HG02678 (cell line): ENCODE measurements at regions not wholly inside any gene's neighbourhood (a gene's known extent, or its start where the extent isn't known, plus 50 kb on each side); places are given as distances from the start of the nearest gene placed in this dataset.

Experiments used
- ATAC-seq: cut with Tn5 transposase; IDR thresholded peaks from one replicate; pipeline ENCODE4 v1.9.1; 2021; ENCODE audit warnings: mild to moderate bottlenecking, moderate library complexity; ENCODE audit not compliant: unreplicated experiment

DNA sequence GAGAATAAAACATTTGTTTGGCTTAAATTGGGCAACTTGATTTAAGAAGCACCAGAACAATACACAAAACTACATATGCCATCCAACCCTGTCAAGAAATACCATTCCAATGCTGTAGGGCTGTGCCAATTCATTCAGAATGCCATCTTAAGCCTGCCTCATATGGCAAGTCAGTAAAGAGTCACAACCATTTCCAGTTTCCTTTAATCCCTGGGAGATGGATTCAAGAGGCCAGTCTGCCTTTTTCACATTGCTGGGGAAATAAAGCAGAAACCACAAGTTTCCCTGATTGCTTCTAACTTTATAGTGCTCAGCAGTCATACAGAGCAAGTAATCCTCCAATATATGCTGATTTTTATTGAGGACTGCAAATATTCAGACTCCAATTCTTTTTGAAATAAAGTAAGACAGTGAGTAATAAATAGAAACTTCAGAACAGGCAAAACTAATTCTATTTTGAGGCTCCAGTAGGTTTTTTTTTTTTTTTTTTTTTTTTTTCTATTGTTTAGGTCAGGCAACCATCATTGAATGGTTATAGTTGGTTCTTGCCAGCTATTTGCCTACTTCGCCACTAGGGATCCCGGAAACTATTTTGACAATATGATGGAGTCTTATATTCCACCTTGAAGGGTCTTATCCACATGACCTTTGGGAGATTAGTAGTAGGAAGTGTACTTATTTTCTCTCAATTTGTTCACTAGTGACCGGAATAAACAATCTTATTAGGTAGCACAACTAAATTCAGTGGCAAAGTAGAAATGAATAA is 400.9 kb upstream of the MEF2C start:
- ATAC-seq, result no peak

DNA sequence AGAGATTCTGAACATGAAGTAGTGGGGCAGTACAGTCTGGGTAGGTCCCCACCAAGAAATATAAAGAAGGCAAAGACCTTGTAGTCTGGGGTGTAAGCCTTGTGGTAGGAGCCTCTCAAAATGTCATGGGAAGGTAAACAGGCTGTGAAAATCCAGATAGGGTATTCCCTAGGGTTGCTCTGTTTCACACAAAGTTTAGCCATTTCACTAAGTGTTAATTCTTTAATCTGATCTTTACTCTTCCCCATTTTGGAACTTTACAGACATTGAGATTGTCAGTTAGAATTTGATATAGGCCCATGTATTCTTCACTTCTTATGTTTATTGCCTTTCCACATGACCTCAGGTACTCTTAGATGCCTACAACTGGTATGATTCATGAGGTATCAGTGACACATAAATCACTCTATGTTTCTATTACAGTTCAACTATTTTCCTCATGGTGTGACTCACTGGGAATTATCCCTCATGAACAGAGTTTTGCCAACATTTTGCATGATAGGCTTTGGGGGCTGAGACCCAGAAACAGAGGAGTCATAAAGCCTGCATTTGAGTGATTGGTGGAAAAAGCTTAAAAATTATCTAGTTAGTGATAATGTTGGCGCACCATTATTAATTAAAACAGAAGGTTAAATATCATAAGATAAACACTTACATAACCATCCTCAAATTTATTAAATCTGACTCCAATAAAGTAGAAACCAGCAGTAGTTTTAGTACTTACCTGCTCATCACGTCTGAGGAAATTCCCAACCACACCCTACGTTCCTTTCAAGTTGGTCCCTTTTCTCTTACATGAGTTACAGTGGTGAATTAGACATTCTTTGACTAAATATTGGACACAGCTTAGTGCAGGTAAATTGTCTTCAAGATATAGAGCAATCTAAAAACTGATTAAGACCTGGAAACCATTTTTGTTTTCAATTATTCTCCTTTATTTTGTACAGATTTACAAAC is 399.8 kb upstream of the MEF2C start:
- no peak for ATAC-seq

DNA sequence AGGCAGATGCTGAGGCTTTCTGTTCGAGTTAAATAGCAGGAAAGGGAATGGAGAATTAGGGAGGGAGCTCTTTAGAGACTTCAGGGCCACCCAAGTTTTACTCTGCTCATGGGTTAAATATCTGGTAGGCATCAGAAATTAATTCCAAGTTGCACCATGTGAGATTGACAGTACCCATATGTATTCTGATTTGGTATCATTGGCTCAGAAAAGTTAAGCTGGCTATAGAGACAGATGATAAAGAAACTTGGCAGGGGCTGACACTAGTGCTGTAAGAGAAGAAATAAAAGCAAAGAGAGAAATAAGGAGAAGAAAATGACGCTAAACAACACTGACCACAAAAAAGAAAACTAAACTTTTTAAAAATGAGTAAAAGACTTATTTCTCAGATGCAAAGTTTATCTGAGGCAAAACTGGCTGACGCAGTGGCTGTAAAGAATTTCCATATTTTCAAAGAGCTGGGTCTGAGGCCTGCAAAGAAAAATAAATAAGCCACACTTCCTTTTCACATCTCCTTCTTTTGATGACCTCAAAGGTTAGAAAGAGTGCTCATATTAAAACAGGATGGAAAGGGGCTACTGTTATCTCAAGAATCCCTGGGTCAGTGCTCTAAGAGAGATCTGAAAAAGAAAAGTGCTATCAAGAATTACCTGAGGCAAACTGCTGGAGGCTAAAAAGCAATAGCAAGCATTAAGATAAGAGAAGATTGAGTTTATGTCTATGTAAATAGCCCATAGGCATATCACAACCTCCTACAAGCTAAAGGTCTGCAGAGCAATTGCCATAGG is 399.0 kb upstream of the MEF2C start:
- no peak for ATAC-seq

DNA sequence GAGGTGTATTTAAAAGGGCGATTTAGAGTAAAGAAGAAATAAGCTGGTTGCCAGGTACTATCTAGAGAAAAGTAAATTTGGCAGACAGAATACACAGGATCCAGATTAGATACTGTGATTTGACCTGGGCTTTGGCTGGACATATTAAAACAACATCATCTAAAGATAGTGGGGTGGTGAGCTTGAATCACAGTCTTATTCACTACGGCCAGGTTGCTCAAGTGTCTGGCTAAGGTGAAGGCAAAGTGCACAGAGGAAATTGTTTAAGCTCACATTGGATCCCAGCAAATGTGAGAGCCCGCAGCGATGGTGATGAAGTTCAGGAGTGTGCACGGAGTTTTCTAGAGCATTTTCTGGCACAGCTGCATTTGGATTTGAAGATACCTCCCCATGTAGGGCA is 398.2 kb upstream of the MEF2C start:
- no peak for ATAC-seq

DNA sequence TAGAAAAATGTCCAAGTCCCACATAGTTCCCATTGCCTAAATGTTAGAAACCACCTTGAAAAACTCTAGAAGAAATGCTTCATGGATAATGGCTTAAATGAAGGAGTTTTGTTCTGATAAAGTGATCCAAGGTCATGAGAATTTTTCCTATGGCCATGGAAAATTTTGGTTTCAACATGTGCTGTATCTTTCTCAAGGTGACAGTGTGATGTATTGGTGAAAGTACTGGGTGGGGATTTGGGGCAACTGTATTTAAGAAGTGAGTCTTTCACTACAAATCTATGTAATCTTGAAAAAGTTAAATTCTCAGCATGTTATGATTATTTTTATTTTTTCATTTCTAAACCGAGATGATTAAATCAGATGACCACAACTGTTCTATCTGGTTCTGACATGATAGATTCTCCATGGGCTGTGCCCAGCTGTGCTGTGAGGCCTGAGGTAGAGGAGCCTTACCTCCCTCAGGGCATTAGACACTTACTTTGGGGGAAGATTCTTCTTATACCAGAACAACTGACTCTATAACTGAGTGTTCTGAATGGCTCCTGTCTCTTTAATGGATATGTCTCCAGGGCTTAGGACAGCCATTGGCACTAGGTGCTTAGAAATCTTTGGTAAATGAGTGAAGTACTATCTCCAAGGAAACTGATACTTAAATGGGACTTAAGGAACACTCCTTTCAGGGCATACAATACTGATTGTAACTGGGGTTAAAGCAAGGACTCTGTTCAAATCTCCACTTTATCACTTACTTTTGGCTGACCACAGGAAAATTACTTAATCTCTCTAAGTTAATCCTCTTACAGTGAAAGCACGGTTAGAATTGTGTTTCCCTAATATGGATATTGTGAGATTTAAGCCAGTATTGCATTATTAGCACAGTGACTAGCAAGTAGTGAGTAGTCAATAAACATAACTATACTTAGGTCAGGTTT is 397.4 kb upstream of the MEF2C start:
- peak; percentile 35 for ATAC-seq

DNA sequence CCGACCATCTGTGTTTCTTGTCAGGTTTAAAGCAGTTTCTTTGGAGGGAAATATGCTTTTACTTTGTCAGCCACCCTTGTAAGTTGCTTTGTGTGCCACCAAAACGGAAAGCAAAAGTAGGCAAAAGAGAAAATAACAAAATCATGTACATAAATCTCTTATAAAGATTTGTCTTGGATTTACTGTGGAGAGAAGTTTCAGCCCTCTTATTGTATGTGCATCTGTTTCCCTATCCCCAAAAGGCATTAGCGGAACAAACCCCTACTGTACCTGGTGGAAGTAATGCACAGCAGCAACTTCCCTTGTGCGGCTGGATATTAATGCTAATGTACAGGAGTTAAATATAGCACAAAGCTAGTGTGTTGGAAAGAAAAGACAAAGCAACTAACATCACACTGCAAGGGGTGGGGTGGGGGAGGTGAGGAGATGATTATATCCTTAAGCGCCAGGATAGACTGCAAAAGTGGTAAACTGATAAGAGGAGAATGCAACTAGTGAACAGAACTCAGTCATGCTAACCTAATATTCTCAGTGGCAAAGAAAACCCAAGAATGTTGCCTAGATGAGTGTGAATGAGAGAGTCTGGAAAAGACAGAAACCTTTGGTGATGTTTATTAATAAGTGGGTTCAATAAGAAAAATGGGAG is 396.5 kb upstream of the MEF2C start:
- ATAC-seq, result no peak

DNA sequence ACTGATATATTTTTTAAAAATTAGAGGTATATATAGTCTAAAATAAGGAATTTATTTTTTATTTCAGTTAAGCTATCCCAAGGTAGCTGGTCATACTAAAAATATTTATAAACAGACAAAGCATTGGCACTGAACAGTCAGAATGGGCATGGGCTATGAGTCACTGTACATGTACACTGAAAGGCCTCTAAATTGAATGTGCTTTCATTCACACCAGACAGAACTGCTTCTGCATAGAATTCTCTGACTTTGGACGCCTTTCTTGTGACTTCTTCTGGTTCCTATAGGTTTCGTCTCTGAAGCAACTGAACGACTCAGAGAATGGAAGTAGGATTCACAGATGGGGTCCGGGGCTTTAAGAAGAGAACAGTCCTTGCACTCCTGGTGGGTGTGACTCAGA is 394.8 kb upstream of the MEF2C start:
- ATAC-seq, result no peak

DNA sequence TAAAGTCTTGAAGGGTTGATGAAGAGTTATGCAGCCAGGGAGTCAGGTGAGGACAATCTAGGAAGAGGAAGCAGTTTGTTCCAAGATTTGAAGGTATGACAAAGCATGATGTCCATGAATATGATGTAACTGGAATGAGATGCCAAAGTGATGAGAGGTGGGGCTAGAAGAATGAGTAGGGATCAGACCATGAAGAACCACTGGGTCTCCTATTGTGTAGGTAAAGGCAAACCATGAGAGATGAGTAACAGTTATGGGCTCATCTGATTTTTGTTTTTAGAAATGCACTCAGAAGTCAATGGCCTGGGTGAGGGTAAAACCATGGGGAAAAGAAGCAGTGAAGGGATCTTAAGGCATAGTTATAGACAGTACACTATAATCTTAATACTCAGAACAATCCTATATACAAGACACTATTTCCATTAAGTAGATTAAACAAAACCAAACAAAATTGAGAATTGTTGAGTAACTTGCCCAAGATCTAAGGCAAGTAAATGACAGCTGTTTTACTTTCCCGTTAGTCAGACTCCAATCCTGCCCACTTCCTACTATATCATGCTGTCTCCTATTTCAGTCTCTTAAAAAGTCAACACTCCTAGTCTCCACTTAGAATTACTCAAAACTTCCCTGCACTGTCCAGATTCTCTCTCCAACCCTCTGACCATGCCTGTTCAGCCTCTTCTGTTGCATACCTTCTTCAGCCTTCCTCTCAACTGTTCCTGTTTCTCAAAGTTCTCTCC is 393.8 kb upstream of the MEF2C start:
- no peak for ATAC-seq

DNA sequence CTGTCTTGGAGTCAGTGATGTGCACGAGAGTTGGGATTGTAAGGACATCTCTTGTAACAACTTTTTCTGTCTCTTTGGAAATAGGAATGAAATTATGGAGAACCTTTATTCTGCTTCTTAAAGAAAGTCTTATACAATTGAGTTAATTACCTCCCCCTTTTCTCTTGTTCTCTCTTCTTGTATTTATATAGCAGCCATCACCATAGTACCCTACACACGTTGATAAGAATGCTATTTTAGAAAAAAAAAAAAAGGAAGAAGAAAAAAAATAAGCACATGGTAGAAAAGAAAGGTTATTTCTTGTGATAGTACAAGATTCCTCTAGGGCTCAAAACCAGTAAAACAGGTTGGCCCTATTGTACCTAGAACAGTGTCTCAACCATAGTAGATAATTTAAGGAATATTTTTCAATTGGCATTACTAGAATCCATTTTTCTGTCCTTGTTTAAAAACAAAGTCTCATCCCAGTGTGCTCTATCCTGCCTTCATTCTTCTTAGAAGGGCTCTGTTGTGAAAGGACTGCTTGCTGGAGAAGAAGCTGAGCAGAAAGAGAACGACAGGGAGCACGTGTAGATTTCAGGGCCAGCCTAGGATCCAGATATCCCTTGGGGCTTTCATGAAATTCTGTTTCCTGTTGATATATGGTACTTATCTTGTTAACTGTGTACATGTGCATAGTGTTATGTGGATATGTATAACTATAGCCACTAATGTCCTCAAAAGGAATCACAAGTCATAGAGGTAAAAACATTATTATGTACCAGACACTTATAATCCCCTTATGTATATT is 392.3 kb upstream of the MEF2C start:
- no peak for ATAC-seq

DNA sequence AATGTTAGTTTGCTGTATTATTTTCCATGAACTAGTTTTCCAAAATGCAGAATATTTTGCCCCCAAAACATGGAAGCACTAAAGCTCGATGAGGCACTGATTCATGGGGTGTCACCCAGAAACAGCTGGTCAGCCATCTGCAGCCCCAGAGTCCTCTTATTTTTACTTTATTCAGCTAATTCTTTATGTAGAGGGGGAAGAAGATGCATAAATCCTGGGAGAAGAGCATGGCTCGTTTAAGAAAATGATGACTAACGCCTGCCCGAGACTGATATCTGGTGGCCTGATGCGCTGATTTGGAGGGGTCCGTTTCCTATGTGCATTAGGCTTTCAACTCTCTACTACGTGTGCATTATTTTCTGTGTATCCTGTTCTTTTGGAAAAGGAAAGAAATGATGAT is 390.3 kb upstream of the MEF2C start:
- no peak for ATAC-seq

DNA sequence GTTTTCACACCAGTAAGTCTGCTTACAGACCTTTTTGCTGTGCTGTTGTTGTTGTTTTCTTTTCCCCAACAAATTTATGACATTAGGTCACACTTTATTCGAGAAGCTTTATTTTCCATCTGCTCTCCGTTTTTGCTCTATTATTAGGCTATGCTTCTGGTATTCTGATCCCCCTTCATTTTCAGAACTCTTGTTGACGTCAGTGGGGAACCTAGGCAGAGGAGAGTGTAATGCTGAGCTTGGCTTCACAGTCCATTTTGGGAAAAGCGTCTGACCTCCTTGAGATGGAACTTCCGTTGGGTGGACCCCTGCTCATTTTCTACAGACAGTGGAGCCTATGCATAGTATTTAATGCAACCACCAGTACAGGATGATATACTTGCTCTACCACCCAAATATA is 387.9 kb upstream of the MEF2C start:
- ATAC-seq, result peak; percentile 7

DNA sequence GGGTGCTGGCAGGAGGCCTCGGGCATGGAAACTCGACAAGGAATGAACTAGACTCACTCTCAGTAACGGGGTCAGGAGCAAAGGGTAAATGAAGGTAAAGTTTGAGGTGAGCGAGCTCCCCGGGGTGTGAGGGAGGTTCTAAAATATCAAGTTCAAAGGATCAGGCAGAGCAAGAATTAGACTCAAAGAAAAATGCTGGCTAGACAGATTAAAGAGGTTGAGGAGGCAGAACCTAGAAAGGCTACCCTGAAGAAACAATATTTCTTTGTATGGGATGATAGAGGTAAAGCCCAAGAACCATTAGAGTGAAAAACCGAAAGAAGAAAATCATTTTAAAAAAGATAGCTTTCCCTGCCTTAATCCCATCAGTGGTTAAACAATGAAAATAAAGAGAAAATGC is 386.7 kb upstream of the MEF2C start:
- no peak for ATAC-seq

DNA sequence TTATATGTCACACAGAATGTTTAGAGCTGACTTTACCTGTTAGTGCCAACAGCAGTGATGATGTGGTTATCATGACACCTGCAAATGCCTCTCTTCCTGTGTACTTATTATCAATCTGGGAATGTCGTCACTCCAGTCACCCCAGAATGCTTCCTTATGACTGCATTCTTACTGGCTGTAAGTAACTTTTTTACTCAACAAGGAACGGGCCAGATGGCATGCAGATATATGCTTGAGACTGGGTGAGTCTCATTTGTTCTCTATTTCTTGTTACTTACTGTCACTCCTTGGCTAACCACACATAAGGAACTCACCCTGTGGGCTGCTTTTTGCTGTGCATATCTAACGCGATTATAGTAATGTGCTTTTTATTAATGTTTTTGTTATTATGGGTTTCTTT is 385.5 kb upstream of the MEF2C start:
- ATAC-seq, result peak; percentile 23

DNA sequence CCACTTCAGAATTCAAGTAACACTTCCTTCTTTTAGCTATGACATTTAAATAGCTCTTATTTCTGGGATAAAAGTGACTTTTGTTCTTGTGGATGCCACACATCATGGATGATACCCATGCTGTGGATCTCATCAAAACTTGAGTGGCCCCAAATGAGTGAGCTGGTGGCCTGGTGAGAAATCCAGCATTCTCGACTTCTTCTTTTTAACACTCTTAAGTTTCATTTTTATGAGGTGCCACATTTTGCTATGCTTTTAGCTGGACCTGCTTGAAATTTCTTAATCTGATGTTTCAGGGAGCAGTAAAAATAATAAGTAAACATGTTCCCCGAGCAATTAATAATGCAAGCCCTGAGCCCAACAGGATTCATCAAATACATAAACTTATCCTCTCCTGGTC is 384.8 kb upstream of the MEF2C start:
- ATAC-seq, result no peak

DNA sequence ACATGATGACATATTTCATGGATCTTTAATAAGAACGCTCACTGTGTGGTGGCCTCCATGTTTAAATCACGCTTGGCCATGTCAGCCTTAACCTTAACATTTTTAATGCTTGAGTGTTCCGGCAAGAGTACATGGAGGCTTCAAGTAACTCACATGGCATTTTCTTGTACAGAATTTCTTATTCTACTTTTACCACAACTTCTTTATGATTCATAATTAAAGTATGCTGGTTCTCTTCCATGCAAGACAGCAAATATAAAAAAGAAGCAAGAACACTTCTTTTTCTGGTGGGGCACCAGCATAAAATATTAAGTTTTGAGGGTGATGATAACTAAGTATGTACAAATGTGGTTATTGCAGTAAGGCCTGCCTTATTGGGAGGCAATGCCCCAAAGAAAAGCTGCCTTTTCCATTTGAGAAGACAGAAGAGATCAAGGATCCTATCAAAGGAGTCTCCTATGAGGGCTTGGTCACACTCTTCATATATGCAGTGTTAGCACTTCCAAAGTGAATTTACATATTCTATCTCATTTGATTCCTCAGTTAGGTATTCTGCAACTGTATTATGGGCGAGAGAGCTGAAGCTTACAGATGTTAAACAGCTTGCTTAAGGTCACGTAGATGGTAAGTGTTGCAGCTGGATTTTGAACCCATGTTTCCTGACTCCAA is 382.7 kb upstream of the MEF2C start:
- ATAC-seq, result no peak

DNA sequence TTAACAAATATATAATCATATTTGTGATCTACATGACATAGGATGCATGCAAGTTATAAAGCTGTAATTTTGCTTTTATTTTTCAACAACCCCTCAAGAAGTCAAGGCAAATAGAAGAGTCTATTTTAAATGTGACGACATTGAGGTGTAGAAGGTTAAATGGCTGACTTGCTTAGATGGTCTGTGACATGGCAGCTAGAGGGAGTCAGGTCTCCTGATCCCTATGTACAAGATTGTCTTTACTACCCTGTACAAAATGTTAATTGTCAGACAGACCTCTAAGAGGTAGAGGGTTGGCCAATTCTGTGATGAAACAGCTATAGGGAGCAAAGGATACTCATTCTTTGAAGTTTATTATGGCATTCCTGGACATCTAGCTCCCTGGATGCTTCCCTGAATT is 380.9 kb upstream of the MEF2C start:
- no peak for ATAC-seq

DNA sequence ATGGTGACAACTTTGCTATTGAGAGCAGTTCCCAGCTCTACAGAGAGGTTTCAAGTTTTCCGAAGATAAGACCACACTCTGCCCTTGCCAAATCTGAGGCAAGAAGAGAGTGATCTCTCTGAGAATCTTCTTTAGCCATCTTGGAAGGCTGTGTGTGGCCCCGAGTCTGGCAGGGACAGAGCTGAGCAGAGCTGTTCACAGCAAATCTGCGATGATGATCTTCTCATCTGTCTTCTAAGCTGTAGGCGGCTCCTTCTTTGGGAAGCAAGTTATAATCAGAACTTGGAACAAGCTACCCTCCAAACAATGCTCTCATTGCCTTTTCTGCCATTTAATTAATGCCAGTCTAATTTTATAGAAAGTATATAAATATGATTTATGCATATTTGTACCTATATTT is 379.0 kb upstream of the MEF2C start:
- ATAC-seq, result no peak

DNA sequence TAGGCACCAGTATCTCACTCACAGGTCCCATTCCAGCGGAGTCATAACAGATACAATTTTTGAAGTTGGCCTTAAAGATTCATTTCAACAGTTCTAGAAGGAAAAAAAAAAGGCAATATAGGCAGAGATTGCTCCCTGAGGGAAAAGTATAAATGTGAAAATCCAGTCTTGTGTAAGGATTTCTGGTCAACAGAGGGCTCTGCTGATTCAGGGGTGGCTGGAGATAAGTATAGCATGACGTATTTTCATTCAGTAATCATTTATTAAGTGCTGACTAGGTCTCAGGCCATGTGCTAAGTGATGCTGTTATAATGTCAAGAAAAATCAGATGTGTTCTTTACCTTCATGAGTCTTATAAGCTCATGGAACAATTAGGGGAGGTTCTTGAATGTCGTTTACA is 377.3 kb upstream of the MEF2C start:
- ATAC-seq, result no peak
